Heart left ventricle (tissue), 16 donors: ENCODE measurements at regions not wholly inside any gene's neighbourhood (a gene's known extent, or its start where the extent isn't known, plus 50 kb on each side); places are given as distances from the start of the nearest gene placed in this dataset.

Experiments
- ATAC-seq, 4 donors: fragments of 200-7000 bp; cut with Tn5 transposase; one replicate each; pipeline ENCODE4 v1.9.1; 2020 to 2022; ENCODE audit warnings: moderate library complexity in 4 of 4, mild to moderate bottlenecking in 3 of 4, moderate number of reproducible peaks in 1 of 4
- DNase-seq, 5 donors: peaks; one replicate each; pipeline ENCODE4 v3.0.0-alpha.2; 2020
- H3K27ac ChIP-seq, 12 donors: fragments of 200-600 bp; sonication (generic) in 4 of 12; one replicate each; pipeline versions ENCODE4 v1.5.0 to v1.8.0; 2016 to 2022; ENCODE audit warnings: mild to moderate bottlenecking in 2 of 12
- H3K27me3 ChIP-seq, 9 donors: fragments of 200-600 bp; sonication (generic) in 2 of 9; one replicate each; pipeline versions ENCODE4 v1.5.1 to v1.8.0; 2016 to 2022; ENCODE audit warnings: mild to moderate bottlenecking in 3 of 9
- H3K36me3 ChIP-seq, 9 donors: fragments of 200-600 bp; sonication (generic) in 2 of 9; one replicate each; pipeline versions ENCODE4 v1.5.0 to v1.8.0; 2018 to 2022; ENCODE audit warnings: mild to moderate bottlenecking in 2 of 9
- H3K4me1 ChIP-seq, 12 donors: fragments of 200-600 bp; sonication (generic) in 4 of 12; one replicate each; pipeline versions ENCODE4 v1.5.0 to v1.8.0; 2016 to 2022; ENCODE audit warnings: mild to moderate bottlenecking in 3 of 12
- H3K4me3 ChIP-seq, 12 donors: fragments of 200-600 bp; sonication (generic) in 4 of 12; one replicate each; pipeline versions ENCODE4 v1.5.0 to v1.8.0; 2017 to 2022; ENCODE audit warnings: mild to moderate bottlenecking in 9 of 12, moderate library complexity in 4 of 12
- H3K9me3 ChIP-seq, 12 donors: fragments of 200-600 bp; sonication (generic) in 4 of 12; one replicate each; pipeline versions ENCODE4 v1.5.0 to v1.8.0; 2016 to 2022; ENCODE audit warnings: mild to moderate bottlenecking in 1 of 12
- POLR2A ChIP-seq, 2 donors: fragments of 450-650 bp; IDR thresholded peaks; one replicate each; pipeline ENCODE4 v1.6.1; 2017; ENCODE audit warnings: antibody characterized with exemption in 2 of 2, mild to moderate bottlenecking in 2 of 2, moderate library complexity in 2 of 2
- WGBS, 4 donors: extraction: QIAGEN DNeasy Blood & Tissue Kit in 2 of 4; methylation state at CpG; one replicate each; pipeline versions ENCODE4 v1.1.5 to v1.1.7; 2013 to 2018; 5-methylcytosine and 5-hydroxymethylcytosine counted together
- intact Hi-C, 10 donors: fragments of 100-400 bp; cut with DNase I; formaldehyde crosslinking; loops; one replicate each; pipeline versions ENCODE4 v1.11.1 to v1.14.2; 2022
- TF ChIP-seq, protein P1 (sequence below), 12 donors: fragments of 200-600 bp; sonication (generic) in 4 of 12; IDR thresholded peaks; one replicate each; pipeline versions ENCODE4 v1.5.0 to v1.8.0; 2018 to 2022; ENCODE audit warnings: antibody characterized with exemption in 12 of 12, mild to moderate bottlenecking in 5 of 12
- donor health status: ischemic (EF 13 %, LVEDD 7.1; RV severe dilation, severe dysfunction).
- donor health status: healthy with polysubstance abuse.
- donor health status: DM: no; HTN: yes; CAD: no.
- donor health status: DM: no; HTN: no; CAD: no.
- donor health status: ischemic (EF 25% LVEDD 6.9; RV normal size, moderate dysfunction).
- donor health status: ischemic (EF 25% LVEDD 5.7; RV mildly dilated, moderate dysfunction).
- donor health status: healthy.
- donor health status: DM: yes; HTN: yes; CAD: no.
- donor health status: ischemic (EF 35%, LVEDD 5.7; RV mildly dilated, moderate dysfunction).
- donor health status: nonischemic (EF 11% LVEDD 7.7; RV severe dilation, severe dysfunction).
- donor health status: DM: yes; HTN: yes; CAD: no.
- donor health status: PGD.
- donor health status: ischemic (EF 29% LVEDD 5.4; RV normal size, mild dysfunction).
- donor health status: nonischemic (EF 23%, LVEDD 6.1; RV moderate dilation, normal function).

DNA sequence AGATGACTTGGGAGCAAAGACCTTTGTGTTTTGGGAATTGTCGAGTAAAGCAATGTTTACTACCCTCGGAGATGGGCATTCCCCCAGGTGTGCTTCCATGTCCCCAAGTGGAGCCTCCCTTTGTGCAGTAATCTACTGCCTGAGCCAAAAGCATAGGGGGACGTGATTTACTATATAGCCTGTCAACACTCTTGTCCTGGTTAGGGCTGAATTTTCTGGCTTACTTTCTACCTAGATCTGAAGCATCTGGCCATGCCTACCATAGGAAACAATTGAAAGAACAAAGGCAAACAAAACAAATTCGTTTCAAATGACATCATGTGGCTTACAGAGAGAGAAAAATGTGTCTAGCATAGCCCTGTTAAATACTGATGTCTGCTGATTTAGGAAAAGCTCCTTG, 350.6 kb downstream of the SAMD5 start:
- H3K9me3 ChIP-seq = no peaks in the 10 kb centered on the region
- no peaks in the 10 kb centered on the region for H3K27me3 ChIP-seq
- no peak overlapping the region for H3K27ac ChIP-seq
- no peak overlapping the region for H3K4me3 ChIP-seq
- no peak for TF ChIP-seq POLR2A (IDR thresholded peaks at IDR 0.05)
- TF ChIP-seq, protein P1, sequence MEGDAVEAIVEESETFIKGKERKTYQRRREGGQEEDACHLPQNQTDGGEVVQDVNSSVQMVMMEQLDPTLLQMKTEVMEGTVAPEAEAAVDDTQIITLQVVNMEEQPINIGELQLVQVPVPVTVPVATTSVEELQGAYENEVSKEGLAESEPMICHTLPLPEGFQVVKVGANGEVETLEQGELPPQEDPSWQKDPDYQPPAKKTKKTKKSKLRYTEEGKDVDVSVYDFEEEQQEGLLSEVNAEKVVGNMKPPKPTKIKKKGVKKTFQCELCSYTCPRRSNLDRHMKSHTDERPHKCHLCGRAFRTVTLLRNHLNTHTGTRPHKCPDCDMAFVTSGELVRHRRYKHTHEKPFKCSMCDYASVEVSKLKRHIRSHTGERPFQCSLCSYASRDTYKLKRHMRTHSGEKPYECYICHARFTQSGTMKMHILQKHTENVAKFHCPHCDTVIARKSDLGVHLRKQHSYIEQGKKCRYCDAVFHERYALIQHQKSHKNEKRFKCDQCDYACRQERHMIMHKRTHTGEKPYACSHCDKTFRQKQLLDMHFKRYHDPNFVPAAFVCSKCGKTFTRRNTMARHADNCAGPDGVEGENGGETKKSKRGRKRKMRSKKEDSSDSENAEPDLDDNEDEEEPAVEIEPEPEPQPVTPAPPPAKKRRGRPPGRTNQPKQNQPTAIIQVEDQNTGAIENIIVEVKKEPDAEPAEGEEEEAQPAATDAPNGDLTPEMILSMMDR (IDR thresholded peaks at IDR 0.05) = no peak
- ATAC-seq (no peak), DNase-seq (no peak)
- WGBS, 4 donors = 59 to 67% (median 61%) methylated on average over 4 of the region's 4 CpGs
- intact Hi-C loops = no loop called here
- H3K36me3 ChIP-seq = no peaks in the 10 kb centered on the region
- H3K4me1 ChIP-seq = no peaks in the 10 kb centered on the region

DNA sequence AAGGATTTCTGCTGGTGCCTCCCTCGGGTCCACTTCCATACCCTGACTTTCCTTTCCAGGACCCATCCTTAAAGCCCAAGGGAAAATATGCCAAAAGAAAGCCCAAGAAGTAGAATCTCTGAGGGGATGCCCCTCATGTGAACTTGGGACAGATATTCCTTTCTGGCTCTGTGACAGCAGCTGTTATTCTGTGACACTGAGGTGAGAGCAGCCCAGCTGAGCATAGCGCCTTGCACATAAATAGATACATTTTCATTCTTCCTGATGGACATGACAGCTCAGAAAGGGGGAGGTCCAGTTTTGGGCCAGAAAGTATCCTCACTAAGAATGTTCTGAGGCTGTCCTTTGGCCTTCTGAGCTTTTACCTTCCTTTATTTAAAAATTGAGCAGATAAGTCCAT, 353.2 kb downstream of the SAMD5 start:
- Histone ChIP-seq H3K9me3 (no peaks in the 10 kb centered on the region), H3K4me3 (no peak overlapping the region), H3K27me3 (no peaks in the 10 kb centered on the region), H3K4me1 (no peaks in the 10 kb centered on the region), H3K27ac (no peak overlapping the region), H3K36me3 (no peaks in the 10 kb centered on the region)
- ATAC-seq (no peak), DNase-seq (no peak)
- intact Hi-C loops = no loop called here
- TF ChIP-seq, protein P1 (IDR thresholded peaks at IDR 0.05) = no peak
- TF ChIP-seq POLR2A (IDR thresholded peaks at IDR 0.05) = no peak
- 74 to 89% (median 81%) methylated on average over 2 of the region's 2 CpGs for WGBS, 4 donors

DNA sequence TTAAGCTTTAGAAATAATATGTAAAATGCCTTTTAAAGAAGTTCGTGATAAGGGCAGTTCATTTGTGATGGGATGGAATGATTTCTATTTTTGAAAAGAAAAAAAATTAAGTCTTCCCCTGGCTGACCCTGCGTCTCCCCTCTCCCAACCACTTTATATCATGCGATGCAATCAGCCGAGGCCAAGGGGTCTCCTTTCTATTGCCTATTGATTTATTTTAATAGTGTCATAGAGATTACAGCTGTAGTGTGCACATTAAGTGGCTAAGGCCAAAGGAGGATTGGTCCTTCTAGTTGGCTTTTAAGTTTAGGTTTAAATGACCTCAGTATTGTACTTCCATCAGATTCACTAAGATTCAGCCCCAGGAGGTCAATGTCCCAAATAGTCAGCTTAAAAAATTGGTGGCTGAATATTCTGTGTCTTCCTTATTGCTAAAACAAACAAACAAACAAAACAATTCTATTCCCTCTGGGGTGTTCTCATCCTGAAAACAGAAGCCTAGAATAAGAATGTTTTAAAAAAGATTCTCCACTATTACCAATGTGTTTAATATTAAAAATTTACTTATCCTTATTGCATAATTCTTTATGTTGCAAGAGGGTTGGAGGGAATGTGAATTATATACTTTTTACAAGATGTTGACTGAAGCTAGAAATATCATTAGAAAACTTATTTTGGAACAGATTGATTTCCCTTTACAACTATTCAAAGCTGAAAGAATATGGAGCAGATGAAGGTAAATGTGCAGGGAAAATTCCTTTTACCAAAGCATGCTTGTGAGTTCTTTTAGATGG, 359.1 kb downstream of the SAMD5 start:
- Histone ChIP-seq H3K4me3 (no peak overlapping the region), H3K4me1 (peaks cover 0 to 12% (median 0%) of the 10 kb centered on the region in 12 donors), H3K36me3 (no peaks in the 10 kb centered on the region), H3K27ac (no peak overlapping the region), H3K27me3 (no peaks in the 10 kb centered on the region), H3K9me3 (no peaks in the 10 kb centered on the region)
- TF ChIP-seq, protein P1 (IDR thresholded peaks at IDR 0.05) = no peak
- TF ChIP-seq POLR2A (IDR thresholded peaks at IDR 0.05) = no peak
- 86 to 91% (median 89%) methylated on average over 4 of the region's 4 CpGs for WGBS, 4 donors
- ATAC-seq (no peak), DNase-seq (no peak)
- intact Hi-C loops = no loop called here

DNA sequence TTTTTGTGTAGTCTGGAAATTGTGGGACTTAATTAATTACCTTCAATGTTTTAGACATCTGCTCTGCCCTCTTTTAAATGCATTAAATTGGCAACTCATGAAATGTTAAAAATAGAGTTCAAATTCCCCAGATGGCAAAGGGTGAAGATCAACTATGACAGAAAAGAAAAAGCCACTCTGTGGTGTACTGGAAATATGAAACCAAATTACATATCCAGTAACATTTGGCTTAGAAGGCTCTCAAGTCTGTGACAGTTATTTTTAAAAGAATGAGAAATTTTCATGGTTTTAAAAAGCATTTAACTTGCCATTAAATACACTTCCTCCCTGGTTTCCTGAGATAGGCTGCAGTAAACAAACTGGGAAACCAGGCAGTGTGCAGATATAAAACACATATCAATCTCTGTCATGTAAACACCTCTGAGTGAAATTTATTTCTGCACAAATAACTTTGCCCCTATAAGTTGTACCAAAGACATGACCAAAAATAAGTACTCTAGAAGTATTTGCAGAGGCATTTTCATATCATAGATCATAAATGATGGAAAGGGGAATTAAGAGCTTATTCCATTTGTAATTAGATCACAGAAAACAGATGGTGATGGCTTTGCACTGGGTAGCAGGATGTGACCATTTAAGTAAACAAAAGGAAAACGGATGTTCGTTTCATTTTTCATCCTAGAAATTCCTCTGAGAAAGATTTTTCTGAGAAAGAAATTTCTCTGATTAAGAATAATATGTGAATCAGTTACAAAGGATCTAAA, 360.1 kb downstream of the SAMD5 start:
- TF ChIP-seq POLR2A (IDR thresholded peaks at IDR 0.05) = no peak
- no peaks in the 10 kb centered on the region for H3K27me3 ChIP-seq
- intact Hi-C loops = no loop called here
- ATAC-seq (no peak), DNase-seq (no peak)
- 26 to 46% (median 37%) methylated on average over 2 of the region's 2 CpGs for WGBS, 4 donors
- peaks cover 0 to 12% (median 0%) of the 10 kb centered on the region in 12 donors for H3K4me1 ChIP-seq
- no peak overlapping the region for H3K4me3 ChIP-seq
- H3K9me3 ChIP-seq = no peaks in the 10 kb centered on the region
- H3K36me3 ChIP-seq = no peaks in the 10 kb centered on the region
- H3K27ac ChIP-seq = no peak overlapping the region
